Ishikawa (cell line): ENCODE measurements at regions not wholly inside any gene's neighbourhood (a gene's known extent, or its start where the extent isn't known, plus 50 kb on each side); places are given as distances from the start of the nearest gene placed in this dataset.

Experiments
- CEBPB ChIP-seq: IDR thresholded peaks from 2 replicates; pipeline ENCODE4 v1.6.1; 2012
- CREB1 ChIP-seq: IDR thresholded peaks from 2 replicates; pipeline ENCODE4 v1.6.1; 2012; ENCODE audit warnings: low read depth
- EGR1 ChIP-seq: IDR thresholded peaks from 2 replicates; pipeline ENCODE4 v1.6.1; 2012
- EP300 ChIP-seq: IDR thresholded peaks from 2 replicates; pipeline ENCODE4 v1.6.1; 2012; ENCODE audit warnings: borderline replicate concordance
- FOXM1 ChIP-seq: IDR thresholded peaks from 2 replicates; pipeline ENCODE4 v1.6.1; 2012; ENCODE audit warnings: low read depth, borderline replicate concordance
- NFIC ChIP-seq: IDR thresholded peaks from 2 replicates; pipeline ENCODE4 v1.6.1; 2012
- RAD21 ChIP-seq: IDR thresholded peaks from 2 replicates; pipeline ENCODE4 v1.6.1; 2012; ENCODE audit warnings: low read depth
- REST ChIP-seq: IDR thresholded peaks from 2 replicates; pipeline ENCODE4 v1.6.1; 2012; ENCODE audit warnings: low read depth, mild to moderate bottlenecking
- TAF1 ChIP-seq: IDR thresholded peaks from 2 replicates; pipeline ENCODE4 v1.6.1; 2012; ENCODE audit warnings: low read depth, mild to moderate bottlenecking
- TCF12 ChIP-seq: IDR thresholded peaks from 2 replicates; pipeline ENCODE4 v1.6.1; 2012; ENCODE audit warnings: low read depth
- TEAD4 ChIP-seq: IDR thresholded peaks from 2 replicates; pipeline ENCODE4 v1.6.1; 2012
- USF1 ChIP-seq: IDR thresholded peaks from 2 replicates; pipeline ENCODE4 v1.6.1; 2012
- YY1 ChIP-seq: IDR thresholded peaks from 2 replicates; pipeline ENCODE4 v1.6.1; 2012; ENCODE audit warnings: low read depth
- ZBTB7A ChIP-seq: IDR thresholded peaks from 2 replicates; pipeline ENCODE4 v1.6.1; 2012; ENCODE audit warnings: low read depth
- TF ChIP-seq, protein P1 (sequence below): IDR thresholded peaks from 2 replicates; pipeline ENCODE4 v1.6.1; 2012

GRCh38 chr7:42627101-42627500, 284.8 kb downstream of the C7orf25 start:
- TF ChIP-seq ZBTB7A = no peak
- TF ChIP-seq FOXM1 = no peak
- no peak for TF ChIP-seq EP300
- no peak for TF ChIP-seq TCF12
- no peak for TF ChIP-seq TEAD4
- no peak for TF ChIP-seq CEBPB
- no peak for TF ChIP-seq NFIC
- TF ChIP-seq YY1 = no peak
- no peak for TF ChIP-seq RAD21
- TF ChIP-seq CREB1 = no peak
- TF ChIP-seq, protein P1, sequence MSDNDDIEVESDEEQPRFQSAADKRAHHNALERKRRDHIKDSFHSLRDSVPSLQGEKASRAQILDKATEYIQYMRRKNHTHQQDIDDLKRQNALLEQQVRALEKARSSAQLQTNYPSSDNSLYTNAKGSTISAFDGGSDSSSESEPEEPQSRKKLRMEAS = no peak
- no peak for TF ChIP-seq TAF1
- no peak for TF ChIP-seq EGR1
- TF ChIP-seq REST = no peak
- no peak for TF ChIP-seq USF1

- no peak for TF ChIP-seq TAF1
- no peak for TF ChIP-seq TCF12
- no peak for TF ChIP-seq CREB1
- no peak for TF ChIP-seq TEAD4
- TF ChIP-seq EGR1 = no peak
- no peak for TF ChIP-seq EP300
- no peak for TF ChIP-seq CEBPB
- TF ChIP-seq USF1 = no peak
- TF ChIP-seq, protein P1 = no peak
- no peak for TF ChIP-seq RAD21
- no peak for TF ChIP-seq FOXM1
- no peak for TF ChIP-seq NFIC
- TF ChIP-seq ZBTB7A = no peak
- no peak for TF ChIP-seq REST
- no peak for TF ChIP-seq YY1
These were observed 286.4 kb downstream of the C7orf25 start for GRCh38 chr7:42625421-42625820.

DNA sequence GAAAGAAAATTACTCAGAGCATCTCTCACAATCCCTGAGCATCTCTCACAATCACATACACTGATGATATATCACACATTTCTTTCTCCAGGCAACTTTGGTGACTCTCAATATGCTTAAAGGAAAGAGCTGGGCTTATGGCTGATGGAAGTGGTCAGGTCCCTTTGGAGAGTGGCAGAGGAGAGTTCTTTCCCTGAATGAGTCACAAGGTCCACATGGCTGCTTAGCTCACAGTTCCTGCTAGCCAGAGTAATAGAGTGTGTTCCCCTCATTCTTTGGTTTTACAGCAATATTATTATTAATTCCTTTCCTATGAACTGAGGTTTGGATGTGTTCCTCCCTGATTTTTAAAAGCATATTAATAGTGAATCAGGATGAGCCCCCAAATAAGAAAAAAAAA, 287.4 kb downstream of the C7orf25 start:
- TF ChIP-seq CREB1 (no peak), USF1 (no peak), REST (no peak), EP300 (no peak), ZBTB7A (no peak)
- TF ChIP-seq, protein P1 = no peak

DNA sequence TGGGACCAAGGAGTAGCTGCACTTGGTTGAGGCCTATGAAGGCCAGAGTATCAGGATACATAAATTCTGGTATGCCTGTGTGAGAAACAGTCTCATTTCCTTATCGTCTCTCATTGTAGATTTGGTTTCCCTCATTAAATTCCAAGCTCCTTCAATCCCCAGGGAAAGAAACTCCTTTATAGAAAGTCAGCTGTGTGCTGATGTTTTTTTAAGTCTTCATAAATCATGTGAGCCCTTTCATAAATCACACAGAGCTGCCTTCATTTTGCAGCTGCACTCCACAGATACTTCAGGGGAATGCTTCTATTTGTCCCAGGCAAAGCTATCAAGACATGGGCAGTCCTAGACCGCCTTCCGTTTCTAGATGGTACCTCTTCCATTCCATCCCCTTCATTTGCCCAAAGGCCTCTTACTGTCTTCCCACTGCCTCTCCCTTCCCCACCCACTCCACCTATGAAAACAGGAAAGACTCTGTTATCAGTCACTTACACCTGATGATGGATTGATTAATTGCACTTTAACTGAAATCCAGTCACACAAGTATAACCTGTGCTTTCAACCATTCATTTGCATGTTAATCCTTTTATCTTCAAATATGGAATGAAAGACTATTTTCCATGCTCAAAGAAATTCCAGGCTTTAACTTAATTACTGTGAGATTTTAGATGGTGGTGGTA, 290.2 kb downstream of the C7orf25 start:
- TF ChIP-seq CREB1 (no peak), TEAD4 (no peak), EP300 (no peak), REST (no peak)
